ENCODE measurements at regions not wholly inside any gene's neighbourhood (a gene's known extent, or its start where the extent isn't known, plus 50 kb on each side); places are given as distances from the start of the nearest gene placed in this dataset.
"Not testable (repeated sequence)": the region's sequence is repeated elsewhere in the genome, so short reads cannot be mapped to it uniquely, and the experiment has no call there.

DNA sequence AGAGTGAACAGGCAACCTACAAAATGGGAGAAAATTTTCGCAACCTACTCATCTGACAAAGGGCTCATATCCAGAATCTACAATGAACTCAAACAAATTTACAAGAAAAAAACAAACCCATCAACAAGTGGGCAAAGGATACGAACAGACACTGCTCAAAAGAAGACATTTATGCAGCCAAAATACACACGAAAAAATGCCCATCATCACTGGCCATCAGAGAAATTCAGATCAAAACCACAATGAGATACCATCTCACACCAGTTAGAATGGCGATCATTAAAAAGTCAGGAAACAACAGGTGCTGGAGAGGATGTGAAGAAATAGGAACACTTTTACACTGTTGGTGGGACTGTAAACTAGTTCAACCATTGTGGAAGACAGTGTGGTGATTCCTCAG lies 1146.2 kb upstream of the SEMA6A start:
- TF ChIP-seq, protein P1, sequence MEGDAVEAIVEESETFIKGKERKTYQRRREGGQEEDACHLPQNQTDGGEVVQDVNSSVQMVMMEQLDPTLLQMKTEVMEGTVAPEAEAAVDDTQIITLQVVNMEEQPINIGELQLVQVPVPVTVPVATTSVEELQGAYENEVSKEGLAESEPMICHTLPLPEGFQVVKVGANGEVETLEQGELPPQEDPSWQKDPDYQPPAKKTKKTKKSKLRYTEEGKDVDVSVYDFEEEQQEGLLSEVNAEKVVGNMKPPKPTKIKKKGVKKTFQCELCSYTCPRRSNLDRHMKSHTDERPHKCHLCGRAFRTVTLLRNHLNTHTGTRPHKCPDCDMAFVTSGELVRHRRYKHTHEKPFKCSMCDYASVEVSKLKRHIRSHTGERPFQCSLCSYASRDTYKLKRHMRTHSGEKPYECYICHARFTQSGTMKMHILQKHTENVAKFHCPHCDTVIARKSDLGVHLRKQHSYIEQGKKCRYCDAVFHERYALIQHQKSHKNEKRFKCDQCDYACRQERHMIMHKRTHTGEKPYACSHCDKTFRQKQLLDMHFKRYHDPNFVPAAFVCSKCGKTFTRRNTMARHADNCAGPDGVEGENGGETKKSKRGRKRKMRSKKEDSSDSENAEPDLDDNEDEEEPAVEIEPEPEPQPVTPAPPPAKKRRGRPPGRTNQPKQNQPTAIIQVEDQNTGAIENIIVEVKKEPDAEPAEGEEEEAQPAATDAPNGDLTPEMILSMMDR (conservative IDR thresholded peaks at IDR 0.05): not testable (repeated sequence)
- TF ChIP-seq EZH2 (IDR thresholded peaks at IDR 0.05; ENCODE audit: low read depth): not testable (repeated sequence)
